H1 (cell line): ENCODE measurements at regions not wholly inside any gene's neighbourhood (a gene's known extent, or its start where the extent isn't known, plus 50 kb on each side); places are given as distances from the start of the nearest gene placed in this dataset.

Source experiments
- CTCF ChIA-PET: fragments of 300-600 bp; sonication (Branson Sonifier 250); formaldehyde crosslinking; loops from one replicate; lab custom pipeline; 2021; ENCODE audit not compliant: partially characterized antibody; lab: Charles Lee
- POLR2A ChIA-PET: fragments of 300-600 bp; sonication (Branson Sonifier 250); formaldehyde crosslinking; loops from one replicate; lab custom pipeline; 2021; ENCODE audit warnings: inconsistent platforms; ENCODE audit not compliant: partially characterized antibody; lab: Charles Lee
- DNase-seq, 2 experiments: peaks; one replicate each; pipeline versions ENCODE4 v3.0.0 to v3.0.0-alpha.2; 2010 to 2022; ENCODE audit warnings: low spot score in 2 of 2, low read depth in 1 of 2, mixed read lengths in 1 of 2
- FAIRE-seq: peaks from 2 replicates; lab custom pipeline; 2011; peaks lifted over from hg19 to GRCh38; lab: Jason Lieb, UNC
- H2AFZ ChIP-seq: 2 replicates; pipeline ENCODE4 v1.8.1; 2012; ENCODE audit warnings: low read length, inconsistent platforms
- H2AK5ac ChIP-seq: 2 replicates; pipeline ENCODE4 v1.6.1; 2013; ENCODE audit warnings: low read depth, low read length
- H2BK120ac ChIP-seq: replicated peaks from 2 replicates; pipeline ENCODE3; 2013; ENCODE audit warnings: low read depth, low read length, inconsistent platforms
- H2BK12ac ChIP-seq: 2 replicates; pipeline ENCODE4 v1.6.1; 2013; ENCODE audit warnings: low read depth, low read length
- H2BK15ac ChIP-seq: 2 replicates; pipeline ENCODE4 v1.6.1; 2013; ENCODE audit warnings: low read length
- H2BK20ac ChIP-seq: 2 replicates; pipeline ENCODE4 v1.6.1; 2013; ENCODE audit warnings: low read length
- H2BK5ac ChIP-seq: 2 replicates; pipeline ENCODE4 v1.6.1; 2013; ENCODE audit warnings: low read depth, low read length
- H3K14ac ChIP-seq: 2 replicates; pipeline ENCODE4 v1.6.1; 2013; ENCODE audit warnings: inconsistent platforms; ENCODE audit not compliant: insufficient read length
- H3K18ac ChIP-seq: 2 replicates; pipeline ENCODE4 v1.6.1; 2013; ENCODE audit warnings: low read length; ENCODE audit errors: extremely low read depth
- H3K23ac ChIP-seq: 2 replicates; pipeline ENCODE4 v1.6.1; 2013; ENCODE audit warnings: inconsistent platforms; ENCODE audit not compliant: insufficient read length
- H3K23me2 ChIP-seq: 2 replicates; pipeline ENCODE4 v1.6.1; 2013; ENCODE audit warnings: low read depth, low read length
- H3K27ac ChIP-seq: 2 replicates; pipeline ENCODE4 v1.6.1; 2011; ENCODE audit warnings: low read depth, low read length, inconsistent platforms
- H3K27me3 ChIP-seq, 4 experiments: replicated peaks in 1 of 4; 1 replicate in 1 of 4; 2 replicates in 3 of 4; pipeline versions ENCODE4 v1.6.1 to v1.8.1; 2011 to 2013; ENCODE audit warnings: low read length in 3 of 4, mild to moderate bottlenecking in 3 of 4, inconsistent platforms in 2 of 4, mixed read lengths in 2 of 4, moderate library complexity in 1 of 4; ENCODE audit not compliant: control insufficient read depth in 3 of 4, insufficient read depth in 3 of 4; ENCODE audit errors: extremely low read depth in 1 of 4
- H3K36me3 ChIP-seq, 4 experiments: 2 replicates each; pipeline versions ENCODE4 v1.6.1 to v1.8.1; 2011 to 2013; ENCODE audit warnings: mild to moderate bottlenecking in 4 of 4, low read length in 3 of 4, moderate library complexity in 2 of 4, control low read depth in 1 of 4, inconsistent platforms in 1 of 4; ENCODE audit not compliant: insufficient read depth in 4 of 4, control insufficient read depth in 2 of 4
- H3K4ac ChIP-seq: replicated peaks from 2 replicates; pipeline ENCODE3; 2013; ENCODE audit warnings: low read length, low read depth, mixed read lengths, inconsistent platforms; ENCODE audit not compliant: insufficient read length
- H3K4me1 ChIP-seq, 4 experiments: replicated peaks in 1 of 4; 1 replicate in 1 of 4; 2 replicates in 3 of 4; pipeline versions ENCODE4 v1.6.1 to v1.8.1; 2011 to 2013; ENCODE audit warnings: low read length in 3 of 4, inconsistent platforms in 2 of 4, mixed read lengths in 1 of 4; ENCODE audit not compliant: insufficient read depth in 4 of 4, control insufficient read depth in 3 of 4
- H3K4me2 ChIP-seq, 2 experiments: 2 replicates each; pipeline versions ENCODE4 v1.6.1 to v1.8.1; 2011 to 2013; ENCODE audit warnings: low read depth in 2 of 2, low read length in 2 of 2, control low read depth in 1 of 2, inconsistent platforms in 1 of 2, mild to moderate bottlenecking in 1 of 2; ENCODE audit not compliant: insufficient read depth in 1 of 2
- H3K4me3 ChIP-seq, 4 experiments: fragments of 200-600, 300-600 bp in 1 of 4; sonication (generic), shearing (Covaris generic), sonication (Bioruptor Twin) in 1 of 4; 2 replicates each; pipeline versions ENCODE4 v1.5.1 to v1.8.1; 2011 to 2016; ENCODE audit warnings: low read length in 4 of 4, low read depth in 3 of 4, control low read depth in 2 of 4, inconsistent platforms in 2 of 4, mild to moderate bottlenecking in 2 of 4, mixed read lengths in 1 of 4, moderate library complexity in 1 of 4; ENCODE audit not compliant: insufficient read depth in 2 of 4; ENCODE audit errors: extremely low read depth in 1 of 4
- H3K56ac ChIP-seq: replicated peaks from 2 replicates; pipeline ENCODE3; 2013; ENCODE audit warnings: low read depth, mild to moderate bottlenecking, mixed read lengths, low read length, inconsistent platforms; ENCODE audit not compliant: insufficient read length
- H3K79me1 ChIP-seq: 2 replicates; pipeline ENCODE4 v1.6.1; 2013; ENCODE audit warnings: low read depth, low read length, control low read depth
- H3K79me2 ChIP-seq, 2 experiments: 2 replicates each; pipeline versions ENCODE4 v1.6.1 to v1.8.1; 2012 to 2013; ENCODE audit warnings: low read length in 2 of 2, mild to moderate bottlenecking in 2 of 2, inconsistent platforms in 1 of 2; ENCODE audit not compliant: insufficient read depth in 2 of 2, control insufficient read depth in 1 of 2
- H3K9ac ChIP-seq, 4 experiments: replicated peaks in 1 of 4; 1 replicate in 1 of 4; 2 replicates in 3 of 4; pipeline versions ENCODE4 v1.6.1 to v1.8.1; 2011 to 2013; ENCODE audit warnings: low read depth in 3 of 4, low read length in 3 of 4, control low read depth in 2 of 4, mild to moderate bottlenecking in 2 of 4, moderate library complexity in 2 of 4, inconsistent platforms in 1 of 4; ENCODE audit errors: extremely low read depth in 1 of 4
- H3K9me3 ChIP-seq, 2 experiments: 2 replicates each; pipeline versions ENCODE4 v1.6.1 to v1.8.1; 2012 to 2013; ENCODE audit warnings: mild to moderate bottlenecking in 2 of 2, moderate library complexity in 2 of 2, control low read depth in 1 of 2, inconsistent platforms in 1 of 2, low read depth in 1 of 2, low read length in 1 of 2, mixed read lengths in 1 of 2; ENCODE audit not compliant: insufficient read depth in 2 of 2
- H4K20me1 ChIP-seq, 2 experiments: replicated peaks in 1 of 2; 2 replicates each; pipeline versions ENCODE3 to v1.8.1; 2011 to 2013; ENCODE audit warnings: inconsistent platforms in 2 of 2, low read length in 2 of 2, mild to moderate bottlenecking in 1 of 2; ENCODE audit not compliant: insufficient read depth in 2 of 2, control insufficient read depth in 1 of 2
- H4K5ac ChIP-seq: 2 replicates; pipeline ENCODE4 v1.6.1; 2013; ENCODE audit warnings: low read length, low read depth, mixed read lengths, inconsistent platforms; ENCODE audit not compliant: insufficient read length
- H4K8ac ChIP-seq: 2 replicates; pipeline ENCODE4 v1.8.0; 2013; ENCODE audit warnings: mild to moderate bottlenecking, moderate library complexity, low read length, inconsistent platforms; ENCODE audit not compliant: insufficient read depth; ENCODE audit errors: extremely low read depth
- H4K91ac ChIP-seq: replicated peaks from 2 replicates; pipeline ENCODE3; 2013; ENCODE audit warnings: low read length, mixed read lengths, inconsistent platforms; ENCODE audit not compliant: insufficient read length
- ASH2L ChIP-seq: fragments of 200-600, 300-600 bp; sonication (generic); IDR thresholded peaks from one replicate; pipeline ENCODE4 v1.7.1; 2017; ENCODE audit warnings: low read length
- BCL11A ChIP-seq, 2 experiments: IDR thresholded peaks; one replicate each; pipeline ENCODE4 v1.6.1; 2011; ENCODE audit warnings: low read depth in 2 of 2, low read length in 2 of 2, mild to moderate bottlenecking in 2 of 2
- EGR1 ChIP-seq: IDR thresholded peaks from 2 replicates; pipeline ENCODE4 v1.6.1; 2011; ENCODE audit warnings: low read depth, low read length, borderline replicate concordance
- FOSL1 ChIP-seq: IDR thresholded peaks from 2 replicates; pipeline ENCODE4 v1.6.1; 2011; ENCODE audit warnings: mild to moderate bottlenecking, low read depth, low read length, moderate library complexity; ENCODE audit not compliant: insufficient read depth
- POLR2AphosphoS5 ChIP-seq: IDR thresholded peaks from 2 replicates; pipeline ENCODE4 v1.6.1; 2011; ENCODE audit warnings: low read depth, low read length
- SP4 ChIP-seq: IDR thresholded peaks from 2 replicates; pipeline ENCODE4 v1.6.1; 2012; ENCODE audit warnings: low read length, inconsistent platforms
- TBP ChIP-seq: IDR thresholded peaks from 2 replicates; pipeline ENCODE4 v1.6.1; 2011; ENCODE audit warnings: low read depth, low read length, improper control_type of control experiment
- WGBS, 2 experiments: shearing (Covaris generic) in 1 of 2; methylation state at CpG; one replicate each; pipeline versions ENCODE4 v1.1.6 to v1.1.7; 2013 to 2015; ENCODE audit warnings: low lambda C conversion rate in 2 of 2, mixed read lengths in 2 of 2, inconsistent platforms in 1 of 2, low coverage in 1 of 2, missing lambda C conversion rate in 1 of 2; ENCODE audit not compliant: insufficient replicate concordance in 2 of 2, insufficient coverage in 1 of 2, insufficient read length in 1 of 2; ENCODE audit errors: extremely low coverage in 1 of 2, missing lambda C conversion rate in 1 of 2; 5-methylcytosine and 5-hydroxymethylcytosine counted together

GRCh38 chr1:177632923-177633615 lies 336.8 kb downstream of the SEC16B start:
- no peak overlapping the region for H4K8ac ChIP-seq
- DNase-seq: no peak
- no peak overlapping the region for H3K4me2 ChIP-seq
- no peaks in the 10 kb centered on the region for H3K9me3 ChIP-seq
- H3K23ac ChIP-seq: no peak overlapping the region
- WGBS, 2 experiments: 64% methylated on average over 4 of the region's 4 CpGs; no CpG with 5 or more reads in 1 of the 2 experiments
- no peak overlapping the region for H3K14ac ChIP-seq
- H2BK15ac ChIP-seq: no peak overlapping the region
- H3K4me1 ChIP-seq: no peaks in the 10 kb centered on the region
- ChIA-PET POLR2A (no interaction called here), CTCF (no interaction called here)
- H3K4me3 ChIP-seq: no peak overlapping the region
- H4K5ac ChIP-seq: no peak overlapping the region
- H2AK5ac ChIP-seq: no peak overlapping the region
- no peak overlapping the region for H2AFZ ChIP-seq
- H2BK5ac ChIP-seq: no peak overlapping the region
- H2BK20ac ChIP-seq: no peak overlapping the region
- no peak overlapping the region for H3K4ac ChIP-seq
- H3K36me3 ChIP-seq: no peaks in the 10 kb centered on the region
- no peak overlapping the region for H2BK12ac ChIP-seq
- H3K79me1 ChIP-seq: no peaks in the 10 kb centered on the region
- no peak overlapping the region for H3K9ac ChIP-seq
- H3K23me2 ChIP-seq: no peaks in the 10 kb centered on the region
- no peak overlapping the region for H2BK120ac ChIP-seq
- H3K79me2 ChIP-seq: no peaks in the 10 kb centered on the region
- no peak for FAIRE-seq
- no peak overlapping the region for H3K18ac ChIP-seq
- H3K27ac ChIP-seq: no peak overlapping the region
- H4K91ac ChIP-seq: no peak overlapping the region
- H4K20me1 ChIP-seq: no peaks in the 10 kb centered on the region
- no peak overlapping the region for H3K56ac ChIP-seq
- H3K27me3 ChIP-seq: no peaks in the 10 kb centered on the region
- TF ChIP-seq FOSL1: no peak
- TF ChIP-seq ASH2L: no peak
- TF ChIP-seq POLR2AphosphoS5: no peak
- no peak for TF ChIP-seq BCL11A (IDR thresholded peaks at IDR 0.05; ENCODE audit: low read depth in 2 of 2, low read length in 2 of 2)
- TF ChIP-seq TBP: no peak
- TF ChIP-seq EGR1: no peak
- no peak for TF ChIP-seq SP4
